K562 (cell line): ENCODE measurements at regions not wholly inside any gene's neighbourhood (a gene's known extent, or its start where the extent isn't known, plus 50 kb on each side); places are given as distances from the start of the nearest gene placed in this dataset.

Experiments
- ATAC-seq: fragments of 200-7000 bp; cut with Tn5 transposase; 3 replicates; pipeline ENCODE4 v1.9.1; 2020; ENCODE audit warnings: moderate library complexity
- BruUV-seq: library from RNA; stranded (reverse); fragments of 400-500 nt; replicated peaks from 2 replicates; lab custom pipeline; 2021; lab: Mats Ljungman, UMichigan
- CTCF ChIA-PET: fragments of 300-600 bp; formaldehyde crosslinking; extraction: SDS; loops from one replicate; lab custom pipeline; 2021; ENCODE audit warnings: low intra/inter-chr PET ratio; lab: Yijun Ruan, JAX
- POLR2A ChIA-PET: fragments of 300-600, 350-650 bp; sonication (Branson Sonifier 250); formaldehyde crosslinking; extraction: SDS; loops from one replicate; lab custom pipeline; 2021; ENCODE audit warnings: antibody characterized with exemption, inconsistent platforms; lab: Yijun Ruan, JAX
- DNase-seq, 4 experiments: peaks; one replicate each; pipeline versions ENCODE4 v3.0.0 to v3.0.0-alpha.2; 2011 to 2018; ENCODE audit warnings: low spot score in 3 of 4, mixed read lengths in 3 of 4; ENCODE audit errors: extremely low read depth in 1 of 4
- FAIRE-seq: peaks from 2 replicates; lab custom pipeline; 2011; peaks lifted over from hg19 to GRCh38; lab: Jason Lieb, UNC
- H2AFZ ChIP-seq: 2 replicates; pipeline ENCODE4 v1.6.0; 2011; ENCODE audit warnings: low read depth, low read length, control low read depth, inconsistent platforms
- H3K27ac ChIP-seq: fragments of 200-600 bp; 3 replicates; pipeline ENCODE4 v1.8.0; 2011; ENCODE audit warnings: low read depth, mild to moderate bottlenecking, control low read depth, inconsistent platforms, low read length, moderate library complexity, mixed read lengths; ENCODE audit errors: extremely low read depth
- H3K27me3 ChIP-seq, 2 experiments: fragments of 300-600 bp in 1 of 2; 2 replicates in 1 of 2; 3 replicates in 1 of 2; pipeline versions ENCODE4 v1.6.0 to v1.8.0; 2011; ENCODE audit warnings: inconsistent platforms in 2 of 2, low read length in 2 of 2, mild to moderate bottlenecking in 1 of 2, mixed read lengths in 1 of 2, moderate library complexity in 1 of 2; ENCODE audit not compliant: control insufficient read depth in 2 of 2, insufficient read depth in 2 of 2
- H3K36me3 ChIP-seq: fragments of 300-600 bp; 3 replicates; pipeline ENCODE4 v1.8.0; 2011; ENCODE audit warnings: mild to moderate bottlenecking, low read length, inconsistent platforms; ENCODE audit not compliant: control insufficient read depth, insufficient read depth
- H3K4me1 ChIP-seq, 2 experiments: fragments of 200-600 bp in 1 of 2; replicated peaks in 1 of 2; 2 replicates in 1 of 2; 3 replicates in 1 of 2; pipeline versions ENCODE4 v1.5.1 to v1.8.0; 2011; ENCODE audit warnings: inconsistent platforms in 2 of 2, low read length in 2 of 2, mild to moderate bottlenecking in 1 of 2, mixed read lengths in 1 of 2, moderate library complexity in 1 of 2; ENCODE audit not compliant: control insufficient read depth in 2 of 2, insufficient read depth in 2 of 2
- H3K4me2 ChIP-seq: 2 replicates; pipeline ENCODE4 v1.6.1; 2011; ENCODE audit warnings: low read length, control low read depth, inconsistent platforms, mixed read lengths; ENCODE audit not compliant: insufficient read depth
- H3K4me3 ChIP-seq: fragments of 200-600 bp; sonication (generic), shearing (Covaris generic); 2 replicates; pipeline ENCODE4 v1.5.1; 2016; ENCODE audit warnings: control low read depth, inconsistent platforms
- H3K79me2 ChIP-seq: fragments of 200-600 bp; 3 replicates; pipeline ENCODE4 v1.8.0; 2011; ENCODE audit warnings: low read length, inconsistent platforms; ENCODE audit not compliant: control insufficient read depth, insufficient read depth
- H3K9ac ChIP-seq, 2 experiments: 2 replicates each; pipeline versions ENCODE4 v1.6.0 to v1.6.1; 2011; ENCODE audit warnings: low read depth in 2 of 2, low read length in 2 of 2, control low read depth in 1 of 2, inconsistent platforms in 1 of 2, mild to moderate bottlenecking in 1 of 2, mixed read lengths in 1 of 2; ENCODE audit not compliant: insufficient read depth in 1 of 2
- H3K9me1 ChIP-seq: one replicate; pipeline ENCODE4 v1.6.0; 2011; ENCODE audit warnings: inconsistent platforms, mild to moderate bottlenecking, low read length, moderate library complexity; ENCODE audit not compliant: control insufficient read depth, insufficient read depth
- H3K9me3 ChIP-seq: replicated peaks from 2 replicates; pipeline ENCODE4 v1.5.1; 2011; ENCODE audit warnings: low read depth, low read length, inconsistent platforms; ENCODE audit not compliant: control insufficient read depth, insufficient read depth
- H4K20me1 ChIP-seq: replicated peaks from 2 replicates; pipeline ENCODE4 v1.6.1; 2011; ENCODE audit warnings: low read length, inconsistent platforms, mixed read lengths; ENCODE audit not compliant: control insufficient read depth, insufficient read depth
- BRF1 ChIP-seq: IDR thresholded peaks from 3 replicates; pipeline ENCODE4 v1.6.1; 2011; ENCODE audit warnings: borderline replicate concordance, mild to moderate bottlenecking; ENCODE audit not compliant: insufficient read length; ENCODE audit errors: extremely low read depth
- HEY1 ChIP-seq: fragments of 250-450 bp; sonication (Bioruptor Pico); IDR thresholded peaks from 2 replicates; pipeline ENCODE4 v1.5.0; 2020; ENCODE audit warnings: mild to moderate bottlenecking, moderate library complexity, borderline replicate concordance
- KLF1 ChIP-seq: fragments of 450-650 bp; IDR thresholded peaks from 2 replicates; pipeline ENCODE4 v1.6.1; 2016; ENCODE audit warnings: missing genetic modification characterization, missing compliant biosample characterization
- PBX2 ChIP-seq, 2 experiments: IDR thresholded peaks in 1 of 2; conservative IDR thresholded peaks in 1 of 2; 2 replicates each; pipeline ENCODE4 v1.6.1; 2016; ENCODE audit warnings: low read depth in 2 of 2, mild to moderate bottlenecking in 1 of 2, missing compliant biosample characterization in 1 of 2, missing genetic modification characterization in 1 of 2, moderate library complexity in 1 of 2
- PPARD ChIP-seq: fragments of 250-450 bp; sonication (Bioruptor Pico); IDR thresholded peaks from 2 replicates; pipeline ENCODE4 v1.8.0; 2022; ENCODE audit warnings: inconsistent platforms, mild to moderate bottlenecking, moderate library complexity
- PTTG1 ChIP-seq: fragments of 450-650 bp; IDR thresholded peaks from 2 replicates; pipeline ENCODE4 v1.6.1; 2016; ENCODE audit warnings: low read depth, mild to moderate bottlenecking, missing genetic modification characterization, missing compliant biosample characterization
- RBM17 ChIP-seq: fragments of 200-400 bp; formaldehyde crosslinking; IDR thresholded peaks from 2 replicates; pipeline ENCODE4 v1.6.1; 2017; ENCODE audit warnings: low read depth, mild to moderate bottlenecking, low read length, borderline replicate concordance
- SMAD4 ChIP-seq: fragments of 250-450 bp; sonication (Bioruptor Pico); conservative IDR thresholded peaks from 2 replicates; pipeline ENCODE4 v1.8.0; 2021; ENCODE audit warnings: inconsistent platforms, mild to moderate bottlenecking, moderate library complexity
- SRSF9 ChIP-seq: fragments of 200-400 bp; formaldehyde crosslinking; IDR thresholded peaks from 2 replicates; pipeline ENCODE4 v1.6.1; 2017; ENCODE audit warnings: low read depth, low read length, borderline replicate concordance
- TAF1 ChIP-seq: IDR thresholded peaks from 2 replicates; pipeline ENCODE4 v1.6.1; 2011; ENCODE audit warnings: mild to moderate bottlenecking, low read length, moderate library complexity; ENCODE audit not compliant: insufficient read depth, control insufficient read depth, severe bottlenecking; ENCODE audit errors: extremely low read depth
- ZBTB34 ChIP-seq: fragments of 250-450 bp; sonication (Bioruptor Pico); IDR thresholded peaks from 2 replicates; pipeline ENCODE4 v1.8.0; 2021; ENCODE audit warnings: mild to moderate bottlenecking, moderate library complexity
- ZNF282 ChIP-seq: sonication (generic); formaldehyde crosslinking; IDR thresholded peaks from 2 replicates; pipeline ENCODE4 v1.8.1; 2023; ENCODE audit warnings: missing genetic modification reagents
- ZNF551 ChIP-seq: fragments of 250-450 bp; sonication (Bioruptor Pico); IDR thresholded peaks from 2 replicates; pipeline ENCODE4 v1.5.0; 2021; ENCODE audit warnings: mild to moderate bottlenecking, moderate library complexity
- ZNF699 ChIP-seq: fragments of 250-450 bp; sonication (Bioruptor Pico); IDR thresholded peaks from 2 replicates; pipeline ENCODE4 v1.8.0; 2021; ENCODE audit warnings: mild to moderate bottlenecking, moderate library complexity; ENCODE audit not compliant: insufficient replicate concordance
- ZNF778 ChIP-seq: fragments of 450-650 bp; formaldehyde crosslinking; IDR thresholded peaks from 2 replicates; pipeline ENCODE4 v1.4.0; 2020; ENCODE audit warnings: mild to moderate bottlenecking, moderate library complexity
- WGBS: fragments of 100-300 bp; shearing (Covaris generic); methylation state at CpG from one replicate; pipeline ENCODE4 v1.1.6; 2016; ENCODE audit warnings: low coverage, mixed read lengths; ENCODE audit not compliant: insufficient coverage; ENCODE audit errors: missing lambda C conversion rate; 5-methylcytosine and 5-hydroxymethylcytosine counted together
- in situ Hi-C: fragments of 300-500 bp; cut with MboI; formaldehyde crosslinking; loops from 4 replicates; pipeline ENCODE4 v1.15.0; 2018; ENCODE audit warnings: inconsistent platforms, mixed read lengths
- intact Hi-C: fragments of 100-400 bp; cut with micrococcal nuclease; formaldehyde crosslinking; loops from 2 replicates; pipeline ENCODE4 v1.14.2; 2022

- TF ChIP-seq PBX2 (CRISPR knock-in tag; IDR thresholded peaks at IDR 0.05; ENCODE audit: low read depth) (no peak), PBX2 (tag; conservative IDR thresholded peaks at IDR 0.05; ENCODE audit: low read depth) (no peak), ZNF282 (CRISPR knock-in tag) (no peak), BRF1 (no peak)
These were observed 640.0 kb upstream of the BOD1L1 start (continued) for GRCh38 chr4:14267373-14268060.

- Histone ChIP-seq H3K79me2 (no peaks in the 10 kb centered on the region), H3K9me1 (no peaks in the 10 kb centered on the region), H3K27ac (no peak overlapping the region), H2AFZ (no peak overlapping the region), H3K4me2 (no peak overlapping the region), H3K9ac (no peak overlapping the region), H3K4me3 (no peak overlapping the region), H3K4me1 (no peaks in the 10 kb centered on the region), H4K20me1 (no peaks in the 10 kb centered on the region), H3K27me3 (no peaks in the 10 kb centered on the region), H3K9me3 (no peaks in the 10 kb centered on the region), H3K36me3 (no peaks in the 10 kb centered on the region)
- 0% methylated on average over 3 of the region's 3 CpGs for WGBS
- ChIA-PET CTCF (no interaction called here), POLR2A (no interaction called here)
- FAIRE-seq (no peak), DNase-seq (no peak), ATAC-seq (no peak)
- in situ Hi-C loops, result no loop called here
- BruUV-seq, result no TSS peak
- intact Hi-C loops, result no loop called here
- TF ChIP-seq ZNF551 (CRISPR knock-in tag), result no peak
- no peak for TF ChIP-seq SMAD4 (CRISPR knock-in tag)
- no peak for TF ChIP-seq ZNF778 (CRISPR knock-in tag)
- TF ChIP-seq PTTG1, result no peak
- TF ChIP-seq ZNF699, result no peak
- TF ChIP-seq ZBTB34 (CRISPR knock-in tag), result no peak
- no peak for TF ChIP-seq HEY1 (CRISPR knock-in tag)
- no peak for TF ChIP-seq RBM17
- TF ChIP-seq PPARD (CRISPR knock-in tag), result no peak
- no peak for TF ChIP-seq TAF1
- no peak for TF ChIP-seq SRSF9
- TF ChIP-seq KLF1 (tag), result no peak
These were observed 642.3 kb upstream of the BOD1L1 start for GRCh38 chr4:14269824-14270223.
